ENCODE measurements at regions not wholly inside any gene's neighbourhood (a gene's known extent, or its start where the extent isn't known, plus 50 kb on each side); places are given as distances from the start of the nearest gene placed in this dataset.

- Histone ChIP-seq H3K79me2 (ENCODE audit: insufficient read depth, low read depth) (no peaks in the 10 kb centered on the region), H3K9ac (no peak overlapping the region), H2AFZ (ENCODE audit: low read depth) (no peak overlapping the region), H3K4me3 (IDR thresholded peaks at IDR 0.05; ENCODE audit: insufficient read depth, low read depth, low read length) (no peak overlapping the region), H4K20me1 (ENCODE audit: insufficient read depth) (no peaks in the 10 kb centered on the region), H3K36me3 (ENCODE audit: insufficient read depth) (no peaks in the 10 kb centered on the region), H3K4me2 (no peak overlapping the region), H3K27me3 (ENCODE audit: insufficient read depth, low read depth) (no peaks in the 10 kb centered on the region), H3K4me1 (ENCODE audit: low read depth, poor library complexity, severe bottlenecking) (peaks cover 19% of the 10 kb centered on the region), H3K27ac (no peak overlapping the region)
- no peak for TF ChIP-seq CTCF (conservative IDR thresholded peaks at IDR 0.05; ENCODE audit: low read depth, low read length)
Observed at GRCh38 chr6:131367206-131367873, 205.7 kb upstream of the ARG1 start.

GRCh38 chr6:131368198-131368911 lies 204.7 kb upstream of the ARG1 start:
- Histone ChIP-seq H2AFZ (ENCODE audit: low read depth) (peak overlapping the region; percentile 48), H3K4me1 (ENCODE audit: low read depth, poor library complexity, severe bottlenecking) (peaks cover 19% of the 10 kb centered on the region), H3K79me2 (ENCODE audit: insufficient read depth, low read depth) (no peaks in the 10 kb centered on the region), H3K36me3 (ENCODE audit: insufficient read depth) (no peaks in the 10 kb centered on the region), H3K9ac (peak overlapping the region; percentile 12; the same call in 1 of the 2 replicates), H4K20me1 (ENCODE audit: insufficient read depth) (no peaks in the 10 kb centered on the region), H3K27me3 (ENCODE audit: insufficient read depth, low read depth) (no peaks in the 10 kb centered on the region), H3K27ac (peak overlapping the region; percentile 60), H3K4me2 (peak overlapping the region; percentile 43), H3K4me3 (IDR thresholded peaks at IDR 0.05; ENCODE audit: insufficient read depth, low read depth, low read length) (no peak overlapping the region)
- TF ChIP-seq CTCF (conservative IDR thresholded peaks at IDR 0.05; ENCODE audit: low read depth, low read length) = no peak

GRCh38 chr6:131372535-131372934 lies 200.5 kb upstream of the ARG1 start:
- H4K20me1 ChIP-seq (ENCODE audit: insufficient read depth) = no peaks in the 10 kb centered on the region

GRCh38 chr6:131377112-131377705 lies 195.8 kb upstream of the ARG1 start:
- Histone ChIP-seq H3K4me2 (no peak overlapping the region), H4K20me1 (ENCODE audit: insufficient read depth) (no peaks in the 10 kb centered on the region), H3K4me3 (IDR thresholded peaks at IDR 0.05; ENCODE audit: insufficient read depth, low read depth, low read length) (no peak overlapping the region), H3K4me1 (ENCODE audit: low read depth, poor library complexity, severe bottlenecking) (no peaks in the 10 kb centered on the region), H3K27ac (no peak overlapping the region), H2AFZ (ENCODE audit: low read depth) (no peak overlapping the region), H3K27me3 (ENCODE audit: insufficient read depth, low read depth) (no peaks in the 10 kb centered on the region), H3K79me2 (ENCODE audit: insufficient read depth, low read depth) (no peaks in the 10 kb centered on the region), H3K36me3 (ENCODE audit: insufficient read depth) (no peaks in the 10 kb centered on the region), H3K9ac (no peak overlapping the region)
- TF ChIP-seq CTCF (conservative IDR thresholded peaks at IDR 0.05; ENCODE audit: low read depth, low read length) = no peak

More at GRCh38 chr6:131372535-131372934, 200.5 kb upstream of the ARG1 start:
- Histone ChIP-seq H3K36me3 (ENCODE audit: insufficient read depth) (no peaks in the 10 kb centered on the region), H3K4me1 (ENCODE audit: low read depth, poor library complexity, severe bottlenecking) (peaks cover 15% of the 10 kb centered on the region), H3K4me3 (IDR thresholded peaks at IDR 0.05; ENCODE audit: insufficient read depth, low read depth, low read length) (no peak overlapping the region), H3K27ac (no peak overlapping the region), H3K79me2 (ENCODE audit: insufficient read depth, low read depth) (no peaks in the 10 kb centered on the region), H3K27me3 (ENCODE audit: insufficient read depth, low read depth) (no peaks in the 10 kb centered on the region), H2AFZ (ENCODE audit: low read depth) (no peak overlapping the region), H3K9ac (no peak overlapping the region), H3K4me2 (no peak overlapping the region)
- no peak for TF ChIP-seq CTCF (conservative IDR thresholded peaks at IDR 0.05; ENCODE audit: low read depth, low read length)

Measured in KMS-11 (cell line).